ENCODE measurements at regions not wholly inside any gene's neighbourhood (a gene's known extent, or its start where the extent isn't known, plus 50 kb on each side); places are given as distances from the start of the nearest gene placed in this dataset.

DNA sequence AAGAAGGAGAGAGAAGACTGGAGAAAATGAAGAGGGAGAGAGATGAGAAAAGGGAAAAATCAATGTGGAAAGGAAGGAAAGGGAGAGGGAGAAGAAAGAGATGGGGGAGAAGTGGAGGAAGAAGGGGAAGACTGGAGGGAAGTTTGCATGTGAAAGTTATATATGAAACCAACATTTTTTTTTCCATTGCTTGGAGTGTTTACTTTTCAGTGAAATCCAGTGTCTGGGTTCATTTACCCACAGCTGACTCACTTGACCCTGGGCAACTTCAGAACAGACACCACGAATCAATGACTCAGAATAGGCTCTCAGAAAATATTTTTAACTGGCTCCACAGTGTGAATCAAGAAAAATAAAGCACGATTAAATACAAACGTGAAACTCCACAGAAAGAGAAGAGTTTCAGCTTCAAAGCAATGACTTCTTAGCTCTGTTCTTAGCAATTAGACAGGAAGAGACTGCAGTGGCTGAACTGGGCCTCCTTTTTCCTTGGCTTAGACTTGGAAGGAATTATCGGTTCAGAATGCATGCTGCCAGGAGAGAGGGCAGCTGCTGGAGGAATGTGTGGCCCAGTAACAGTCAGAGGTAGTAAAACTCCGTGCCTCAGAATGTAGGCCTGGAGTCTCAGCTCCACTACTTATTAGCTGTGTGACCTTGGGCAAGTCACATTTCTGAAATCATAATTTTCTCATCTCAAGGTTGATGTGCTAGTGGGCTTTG, 237.5 kb downstream of the MIAT start:
- DNase-seq, result peak; percentile 22

- DNase-seq, result no peak
These were observed 240.0 kb downstream of the MIAT start for GRCh38 chr22:26897384-26897783.

DNA sequence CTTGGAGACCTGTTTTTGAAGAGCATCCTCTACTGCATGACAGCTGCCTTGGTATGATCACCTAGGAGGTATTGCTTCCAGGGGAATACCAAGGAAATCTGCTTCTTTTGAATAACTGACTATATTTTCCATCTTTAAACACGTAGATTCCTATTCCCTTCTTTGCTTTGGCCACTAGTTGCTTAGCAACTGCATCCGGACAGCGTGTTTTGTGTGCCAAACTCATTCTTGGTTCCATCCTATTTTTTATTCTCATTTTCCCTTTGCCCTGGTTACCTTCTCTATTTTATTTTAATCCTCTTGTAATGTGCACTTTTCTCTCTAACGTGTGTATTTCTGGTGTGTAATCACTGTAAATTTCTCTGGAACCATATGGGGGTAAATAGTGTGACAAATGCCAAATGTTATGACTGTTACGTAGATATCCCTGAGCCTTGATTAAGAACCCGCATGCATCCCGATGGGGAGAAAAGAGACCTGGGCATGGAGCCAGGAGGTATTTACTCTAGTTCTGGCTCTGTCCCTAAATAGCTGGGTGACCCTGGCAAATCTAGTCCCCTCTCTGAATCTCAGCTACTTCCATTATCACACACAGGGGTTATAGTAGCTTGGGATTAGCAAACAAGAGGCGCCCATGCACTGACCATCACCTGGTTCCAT, 241.7 kb downstream of the MIAT start:
- no peak for DNase-seq

DNA sequence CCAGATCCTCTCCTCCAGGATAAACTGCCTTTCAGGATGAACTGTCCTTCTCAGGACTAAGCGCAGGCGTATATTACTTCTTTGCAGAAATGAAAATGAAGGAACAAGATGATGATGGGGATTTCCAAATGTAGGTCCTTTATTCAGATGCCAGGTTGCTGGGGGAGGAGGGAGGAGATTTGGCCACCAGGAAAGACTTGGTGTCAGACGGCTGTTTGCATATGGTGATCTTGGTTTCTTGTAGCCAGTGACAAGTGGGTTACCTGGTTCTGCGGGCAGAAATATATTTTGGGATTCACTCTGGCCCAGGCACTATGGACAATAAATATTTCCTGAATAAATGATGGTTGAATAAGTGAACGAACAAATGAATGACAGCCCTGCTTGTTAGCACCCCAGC, 243.4 kb downstream of the MIAT start:
- DNase-seq, result no peak

DNA sequence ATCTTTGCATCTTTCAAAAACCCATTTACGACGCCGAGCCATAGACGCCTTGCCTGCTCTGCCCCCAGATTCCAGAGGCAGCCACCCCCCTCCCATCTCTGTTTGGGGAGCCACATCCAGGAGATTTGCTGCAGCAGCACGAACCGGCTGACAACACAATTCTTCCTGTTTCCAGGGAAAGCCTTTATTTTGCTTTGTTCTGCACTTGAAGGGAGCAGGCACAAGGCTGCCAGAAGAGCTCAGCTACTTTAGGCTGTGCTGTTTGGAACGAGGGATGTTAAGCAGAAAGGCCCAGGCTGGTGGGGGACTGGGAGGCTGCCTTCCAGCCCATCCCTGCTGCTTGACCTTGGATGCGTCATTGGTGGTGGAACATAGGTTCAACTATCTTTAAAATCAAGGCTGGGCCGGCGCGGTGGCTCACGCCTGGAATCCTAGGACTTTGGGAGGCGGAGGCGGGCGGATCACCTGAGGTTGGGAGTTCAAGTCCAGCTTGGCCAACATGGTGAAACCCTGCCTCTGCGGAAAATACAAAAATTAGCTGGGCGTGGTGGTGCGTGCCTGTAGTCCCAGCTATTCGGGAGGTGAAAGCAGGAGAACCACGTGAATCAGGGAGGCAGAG, 243.9 kb downstream of the MIAT start:
- DNase-seq, result no peak

DNA sequence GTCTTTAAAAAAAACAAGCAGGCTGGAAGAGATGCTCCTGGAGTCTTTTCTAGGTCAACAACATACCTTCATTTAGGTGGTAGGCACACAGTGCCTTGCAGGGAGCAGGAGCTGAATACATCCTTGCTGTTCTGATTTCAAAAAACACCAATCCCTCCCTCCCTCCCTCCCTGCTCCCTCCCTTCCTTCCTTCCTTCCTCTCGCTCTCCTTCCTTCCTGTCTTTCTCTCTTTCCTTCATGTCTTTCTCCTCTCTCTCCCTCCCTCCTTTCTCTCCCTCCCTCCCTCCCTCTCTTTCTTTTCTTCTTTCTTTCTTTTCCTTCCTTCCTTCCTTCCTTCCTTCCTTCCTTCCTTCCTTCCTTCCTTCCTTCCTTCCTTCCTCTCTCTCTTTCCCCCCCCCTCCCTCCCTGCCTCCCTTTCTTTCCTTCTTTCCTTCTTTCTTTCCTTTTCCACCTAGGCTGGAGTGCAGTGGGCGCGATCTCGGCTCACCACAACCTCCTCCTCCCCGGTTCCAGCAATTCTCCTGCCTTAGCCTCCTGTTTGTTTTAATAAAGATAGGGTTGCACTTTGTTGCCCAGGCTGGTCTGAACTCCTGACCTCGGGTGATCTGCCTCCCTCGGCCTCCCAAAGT, 245.1 kb downstream of the MIAT start:
- no peak for DNase-seq

GRCh38 chr22:26903030-26903856, 245.9 kb downstream of the MIAT start:
- DNase-seq, result peak; percentile 27

DNA sequence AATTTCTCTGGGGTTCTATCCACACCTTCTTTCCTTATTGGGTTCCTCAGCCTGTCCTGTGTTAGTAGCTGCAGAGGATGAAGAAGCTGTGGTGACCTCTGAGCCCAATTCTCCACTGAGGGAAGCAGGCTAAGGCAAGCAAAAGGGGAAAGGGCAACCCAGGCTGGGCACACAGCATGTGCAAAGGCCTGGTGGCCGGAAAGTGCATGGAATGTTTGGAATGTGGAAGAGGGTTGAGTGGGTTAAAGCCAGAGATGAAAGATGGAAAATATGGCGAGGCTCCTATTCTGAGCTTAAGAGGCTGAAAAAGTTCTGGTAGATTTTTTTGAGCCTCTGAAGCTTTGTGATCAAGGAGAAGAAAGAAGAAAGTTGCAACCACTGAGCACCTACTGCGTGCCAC, 247.1 kb downstream of the MIAT start:
- DNase-seq, result no peak

- no peak for DNase-seq
These were observed 247.7 kb downstream of the MIAT start for GRCh38 chr22:26905076-26905475.

DNA sequence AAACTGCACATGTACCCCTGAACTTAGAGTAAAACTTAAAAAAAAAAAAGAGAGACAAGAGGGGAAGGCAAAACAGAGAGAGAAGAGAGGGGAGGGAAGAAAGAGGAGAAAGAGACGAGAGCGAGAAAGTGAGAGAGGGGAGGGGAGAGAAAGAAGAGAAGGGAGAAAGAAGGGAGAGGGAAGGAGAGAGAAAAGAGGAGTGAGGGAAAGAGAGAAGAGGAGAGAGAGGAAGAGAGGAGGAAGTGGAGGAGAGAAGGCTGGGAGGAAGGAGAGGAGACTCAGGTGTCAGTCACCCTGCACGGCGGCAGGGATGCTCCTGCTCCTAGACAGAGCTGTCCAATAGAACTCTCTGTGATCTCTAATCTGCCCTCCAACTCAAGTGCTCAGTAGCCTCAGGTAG, 248.3 kb downstream of the MIAT start:
- DNase-seq, result no peak

- no peak for DNase-seq
These were observed 249.1 kb downstream of the MIAT start for GRCh38 chr22:26906464-26906863.

DNA sequence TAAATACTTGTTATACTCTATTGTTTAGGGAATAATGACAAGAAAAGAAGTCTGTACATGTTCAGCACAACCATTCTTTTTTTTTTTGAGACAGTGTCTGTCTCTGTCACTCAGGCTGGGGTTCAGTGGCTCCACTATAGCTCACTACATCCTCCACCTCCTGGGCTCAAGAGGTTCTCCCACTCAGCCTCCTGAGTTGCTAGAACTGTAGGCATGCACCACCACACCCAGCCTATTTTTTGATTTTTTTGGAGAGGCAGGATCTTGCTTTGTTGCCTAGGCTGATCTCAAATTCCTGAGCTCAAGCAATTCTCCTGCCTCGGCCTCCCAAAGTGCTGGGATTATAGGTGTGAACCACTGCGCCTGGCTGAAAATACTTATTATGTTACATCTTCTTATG, 250.0 kb downstream of the MIAT start:
- DNase-seq, result no peak

DNA sequence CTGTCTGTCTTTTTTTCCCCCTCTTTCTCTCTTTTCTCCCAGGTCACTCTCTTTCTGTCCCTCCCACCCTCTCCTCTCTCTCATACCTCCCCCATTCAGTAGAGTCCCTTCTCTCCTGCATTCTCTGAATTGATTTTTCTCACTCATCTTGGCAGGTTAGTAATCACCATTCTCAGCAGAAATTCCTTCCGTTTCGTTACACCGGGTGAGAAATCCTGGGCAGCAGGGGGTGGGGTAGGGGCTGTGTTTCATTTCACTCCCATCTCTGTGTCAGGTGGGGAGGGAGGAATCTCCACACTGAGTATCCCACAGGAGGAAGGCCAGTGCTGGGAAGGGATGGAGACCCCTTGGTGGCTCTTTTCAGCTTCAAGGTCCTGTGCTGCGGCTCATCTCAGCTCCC, 253.5 kb downstream of the MIAT start:
- no peak for DNase-seq

GRCh38 chr22:26912655-26913345, 255.4 kb downstream of the MIAT start:
- no peak for DNase-seq

GRCh38 chr22:26914519-26915185, 257.3 kb downstream of the MIAT start:
- DNase-seq, result no peak

GRCh38 chr22:26916236-26916635, 258.8 kb downstream of the MIAT start:
- DNase-seq, result no peak

- DNase-seq, result no peak
These were observed 260.8 kb downstream of the MIAT start for GRCh38 chr22:26918226-26918625.

GRCh38 chr22:26921726-26922125, 264.3 kb downstream of the MIAT start:
- no peak for DNase-seq

GRCh38 chr22:26922806-26923205, 265.4 kb downstream of the MIAT start:
- DNase-seq, result peak; percentile 8

- DNase-seq, result no peak
These were observed 266.1 kb downstream of the MIAT start for GRCh38 chr22:26923531-26923930.

DNA sequence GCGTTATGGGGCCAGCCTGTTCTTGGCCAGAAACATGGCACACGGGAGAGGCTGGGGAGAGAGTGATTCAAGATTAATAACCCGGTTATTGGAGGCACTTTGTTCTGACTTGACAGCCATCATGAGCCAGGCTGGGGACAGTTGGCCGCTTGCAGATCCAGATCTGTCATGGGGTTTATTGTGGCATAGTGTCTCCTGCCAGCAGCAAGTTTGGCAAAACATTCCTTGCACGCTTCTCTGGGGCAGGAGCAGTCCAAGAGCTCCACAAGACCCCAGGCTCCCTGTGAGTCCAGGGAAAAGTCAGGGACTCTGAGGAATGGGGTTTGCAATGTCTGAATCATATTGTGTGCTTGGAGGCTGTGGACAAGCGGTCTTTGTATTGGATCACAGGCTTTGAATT, 270.4 kb downstream of the MIAT start:
- DNase-seq, result no peak

DNA sequence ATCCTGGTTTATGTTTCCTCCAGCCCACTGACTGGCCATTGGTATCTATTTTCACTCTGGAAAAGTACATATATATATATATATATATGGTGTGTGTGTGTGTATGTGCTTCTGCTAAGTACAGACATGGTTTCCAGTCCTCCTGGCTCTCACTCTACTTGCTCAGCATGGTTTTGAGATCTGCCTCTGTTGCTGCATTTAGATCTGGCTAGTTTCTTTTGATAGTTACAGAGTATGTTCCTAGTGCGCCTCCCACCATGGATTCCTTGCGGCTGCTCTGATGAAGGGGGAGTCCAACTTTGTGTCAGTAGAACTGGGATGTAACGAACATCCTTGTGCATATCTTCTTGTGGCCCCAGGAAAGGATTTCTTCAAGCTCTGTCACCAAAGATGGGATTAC, 274.1 kb downstream of the MIAT start:
- DNase-seq, result no peak

All from activated CD4-positive, alpha-beta T cell treated with anti-CD3 and anti-CD28 coated beads for 48 hours (primary cell).